T-helper 17 cell (primary cell): ENCODE measurements at regions not wholly inside any gene's neighbourhood (a gene's known extent, or its start where the extent isn't known, plus 50 kb on each side); places are given as distances from the start of the nearest gene placed in this dataset.
"Not testable (repeated sequence)": the region's sequence is repeated elsewhere in the genome, so short reads cannot be mapped to it uniquely, and the experiment has no call there.

Experiments
- ATAC-seq: fragments of 150-1000 bp; cut with Tn5 transposase; 2 replicates; pipeline ENCODE4 v1.10.0; 2021; ENCODE audit warnings: mild to moderate bottlenecking, moderate library complexity
- DNase-seq, 3 donors: peaks; one replicate each; pipeline versions ENCODE4 v3.0.0 to v3.0.0-alpha.2; 2020 to 2021
- H3K9me3 ChIP-seq: one replicate; pipeline ENCODE4 v1.7.0; 2013; ENCODE audit warnings: low read length, mild to moderate bottlenecking; ENCODE audit not compliant: control insufficient read depth, poor library complexity, severe bottlenecking
- H3K27ac Mint-ChIP-seq: one replicate; pipeline ENCODE4 v1.8.0; 2022; ENCODE audit warnings: mild to moderate bottlenecking, moderate library complexity, mixed read lengths
- H3K27me3 Mint-ChIP-seq: one replicate; pipeline ENCODE4 v1.8.0; 2022; ENCODE audit warnings: mixed read lengths
- H3K36me3 Mint-ChIP-seq: one replicate; pipeline ENCODE4 v1.8.0; 2022; ENCODE audit warnings: low read depth, mixed read lengths
- H3K4me1 Mint-ChIP-seq: one replicate; pipeline ENCODE4 v1.8.0; 2022; ENCODE audit warnings: mild to moderate bottlenecking, mixed read lengths
- H3K4me3 Mint-ChIP-seq: one replicate; pipeline ENCODE4 v1.8.0; 2022; ENCODE audit warnings: mild to moderate bottlenecking, moderate library complexity, mixed read lengths

- H3K36me3 Mint-ChIP-seq: no peaks in the 10 kb centered on the region
- H3K27me3 Mint-ChIP-seq: peaks cover 20% of the 10 kb centered on the region
Measured at GRCh38 chr7:98763441-98763840, 106.4 kb downstream of the TMEM130 start.

GRCh38 chr7:98764946-98765345 is 104.9 kb downstream of the TMEM130 start:
- Mint-ChIP-seq H3K4me1 (no peaks in the 10 kb centered on the region), H3K27me3 (peaks cover 26% of the 10 kb centered on the region)
- ATAC-seq: no peak

More at GRCh38 chr7:98763441-98763840, 106.4 kb downstream of the TMEM130 start:
- Mint-ChIP-seq H3K27ac (no peak overlapping the region), H3K4me1 (no peaks in the 10 kb centered on the region), H3K4me3 (no peak overlapping the region)
- H3K9me3 ChIP-seq: no peaks in the 10 kb centered on the region
- no peak for DNase-seq
- no peak for ATAC-seq

GRCh38 chr7:98770085-98770484 is 99.7 kb downstream of the TMEM130 start:
- H3K4me1 Mint-ChIP-seq, H3K27ac Mint-ChIP-seq, H3K36me3 Mint-ChIP-seq, ATAC-seq, H3K9me3 ChIP-seq, H3K4me3 Mint-ChIP-seq, DNase-seq: not testable (repeated sequence)
- H3K27me3 Mint-ChIP-seq: peaks cover 30% of the 10 kb centered on the region

More at GRCh38 chr7:98764946-98765345, 104.9 kb downstream of the TMEM130 start:
- H3K4me3 Mint-ChIP-seq: no peak overlapping the region
- no peaks in the 10 kb centered on the region for H3K9me3 ChIP-seq
- DNase-seq: no peak
- H3K36me3 Mint-ChIP-seq: no peaks in the 10 kb centered on the region
- H3K27ac Mint-ChIP-seq: no peak overlapping the region

GRCh38 chr7:98771519-98771918 is 98.3 kb downstream of the TMEM130 start:
- Mint-ChIP-seq H3K36me3 (no peaks in the 10 kb centered on the region), H3K27me3 (peaks cover 37% of the 10 kb centered on the region), H3K4me1 (peaks cover 3% of the 10 kb centered on the region), H3K27ac (no peak overlapping the region), H3K4me3 (no peak overlapping the region)
- H3K9me3 ChIP-seq: no peaks in the 10 kb centered on the region
- no peak for DNase-seq
- no peak for ATAC-seq

GRCh38 chr7:98771941-98772603 is 97.7 kb downstream of the TMEM130 start:
- ATAC-seq (no peak), DNase-seq (no peak)
- Mint-ChIP-seq H3K27me3 (peaks cover 42% of the 10 kb centered on the region), H3K4me3 (no peak overlapping the region), H3K4me1 (peaks cover 3% of the 10 kb centered on the region), H3K27ac (no peak overlapping the region), H3K36me3 (peaks cover 2% of the 10 kb centered on the region)
- H3K9me3 ChIP-seq: no peaks in the 10 kb centered on the region

GRCh38 chr7:98774884-98775283 is 94.9 kb downstream of the TMEM130 start:
- Mint-ChIP-seq H3K27me3 (peaks cover 46% of the 10 kb centered on the region), H3K4me3 (no peak overlapping the region), H3K27ac (no peak overlapping the region), H3K36me3 (peaks cover 2% of the 10 kb centered on the region), H3K4me1 (peaks cover 3% of the 10 kb centered on the region)
- H3K9me3 ChIP-seq: no peaks in the 10 kb centered on the region
- no peak for ATAC-seq
- DNase-seq: no peak

GRCh38 chr7:98777051-98777450 is 92.8 kb downstream of the TMEM130 start:
- H3K36me3 Mint-ChIP-seq: peaks cover 2% of the 10 kb centered on the region

GRCh38 chr7:98778421-98778820 is 91.4 kb downstream of the TMEM130 start:
- H3K9me3 ChIP-seq: no peaks in the 10 kb centered on the region
- DNase-seq: no peak
- Mint-ChIP-seq H3K27me3 (peaks cover 37% of the 10 kb centered on the region), H3K36me3 (peaks cover 2% of the 10 kb centered on the region), H3K4me3 (no peak overlapping the region), H3K4me1 (no peaks in the 10 kb centered on the region), H3K27ac (no peak overlapping the region)
- no peak for ATAC-seq

More at GRCh38 chr7:98777051-98777450, 92.8 kb downstream of the TMEM130 start:
- ATAC-seq: no peak
- peaks cover 38% of the 10 kb centered on the region for H3K27me3 Mint-ChIP-seq
- no peak overlapping the region for H3K4me3 Mint-ChIP-seq
- peaks cover under 1% of the 10 kb centered on the region for H3K4me1 Mint-ChIP-seq
- no peak for DNase-seq
- no peak overlapping the region for H3K27ac Mint-ChIP-seq
- H3K9me3 ChIP-seq: no peaks in the 10 kb centered on the region

GRCh38 chr7:98779800-98780587 is 89.8 kb downstream of the TMEM130 start:
- H3K4me3 Mint-ChIP-seq: no peak overlapping the region
- no peaks in the 10 kb centered on the region for H3K9me3 ChIP-seq
- H3K27me3 Mint-ChIP-seq: peaks cover 47% of the 10 kb centered on the region
- ATAC-seq: no peak
- no peak overlapping the region for H3K27ac Mint-ChIP-seq
- H3K36me3 Mint-ChIP-seq: peaks cover 2% of the 10 kb centered on the region
- DNase-seq: no peak
- H3K4me1 Mint-ChIP-seq: no peaks in the 10 kb centered on the region

GRCh38 chr7:98784216-98784785 is 85.5 kb downstream of the TMEM130 start:
- no peaks in the 10 kb centered on the region for H3K9me3 ChIP-seq
- no peaks in the 10 kb centered on the region for H3K36me3 Mint-ChIP-seq
- no peak for DNase-seq
- H3K4me3 Mint-ChIP-seq: no peak overlapping the region
- H3K27me3 Mint-ChIP-seq: peaks cover 38% of the 10 kb centered on the region
- no peak for ATAC-seq
- peaks cover 4% of the 10 kb centered on the region for H3K4me1 Mint-ChIP-seq
- no peak overlapping the region for H3K27ac Mint-ChIP-seq

- no peak overlapping the region for H3K27ac Mint-ChIP-seq
- H3K36me3 Mint-ChIP-seq: no peaks in the 10 kb centered on the region
- peaks cover 4% of the 10 kb centered on the region for H3K4me1 Mint-ChIP-seq
- ATAC-seq (no peak), DNase-seq (no peak)
- no peaks in the 10 kb centered on the region for H3K9me3 ChIP-seq
- no peak overlapping the region for H3K4me3 Mint-ChIP-seq
- H3K27me3 Mint-ChIP-seq: peaks cover 36% of the 10 kb centered on the region
Measured at GRCh38 chr7:98785929-98786571, 83.8 kb downstream of the TMEM130 start.

- H3K36me3 Mint-ChIP-seq: no peaks in the 10 kb centered on the region
- H3K4me3 Mint-ChIP-seq: no peak overlapping the region
- H3K27me3 Mint-ChIP-seq: peaks cover 19% of the 10 kb centered on the region
- ATAC-seq (no peak), DNase-seq (no peak)
- H3K4me1 Mint-ChIP-seq: peaks cover 4% of the 10 kb centered on the region
- H3K27ac Mint-ChIP-seq: no peak overlapping the region
- H3K9me3 ChIP-seq: no peaks in the 10 kb centered on the region
Measured at GRCh38 chr7:98788966-98789365, 80.8 kb downstream of the TMEM130 start.

- not testable (repeated sequence) for H3K4me1 Mint-ChIP-seq, H3K27ac Mint-ChIP-seq, H3K27me3 Mint-ChIP-seq, DNase-seq, H3K9me3 ChIP-seq, H3K4me3 Mint-ChIP-seq, ATAC-seq, H3K36me3 Mint-ChIP-seq
Measured at GRCh38 chr7:98794453-98794852, 75.4 kb downstream of the TMEM130 start.
